ENCODE measurements at regions not wholly inside any gene's neighbourhood (a gene's known extent, or its start where the extent isn't known, plus 50 kb on each side); places are given as distances from the start of the nearest gene placed in this dataset.

GRCh38 chr10:24041834-24042233 lies 167.1 kb upstream of the KIAA1217 start:
- H3K4me3 ChIP-seq, result no peak overlapping the region
- TF ChIP-seq CTCF (IDR thresholded peaks at IDR 0.05), result no peak
- no peak for TF ChIP-seq EP300 (IDR thresholded peaks at IDR 0.05)
- TF ChIP-seq POLR2A (IDR thresholded peaks at IDR 0.05), result no peak
- H3K27me3 ChIP-seq, result no peaks in the 10 kb centered on the region
- 44 to 53% methylated on average over 8 of the region's 8 CpGs for WGBS, 2 donors
- DNase-seq (ENCODE audit: low spot score in 2 of 2), result no peak
- no peaks in the 10 kb centered on the region for H3K9me3 ChIP-seq
- no peaks in the 10 kb centered on the region for H3K4me1 ChIP-seq
- no peak overlapping the region for H3K27ac ChIP-seq
- no peaks in the 10 kb centered on the region for H3K36me3 ChIP-seq

GRCh38 chr10:24042884-24043283 lies 166.1 kb upstream of the KIAA1217 start:
- Histone ChIP-seq H3K4me1 (no peaks in the 10 kb centered on the region), H3K27me3 (no peaks in the 10 kb centered on the region), H3K9me3 (no peaks in the 10 kb centered on the region), H3K36me3 (no peaks in the 10 kb centered on the region), H3K4me3 (no peak overlapping the region), H3K27ac (no peak overlapping the region)
- 87 to 90% methylated on average over 3 of the region's 3 CpGs for WGBS, 2 donors
- TF ChIP-seq EP300 (IDR thresholded peaks at IDR 0.05), result no peak
- TF ChIP-seq POLR2A (IDR thresholded peaks at IDR 0.05), result no peak
- no peak for TF ChIP-seq CTCF (IDR thresholded peaks at IDR 0.05)
- no peak for DNase-seq (ENCODE audit: low spot score in 2 of 2)

DNA sequence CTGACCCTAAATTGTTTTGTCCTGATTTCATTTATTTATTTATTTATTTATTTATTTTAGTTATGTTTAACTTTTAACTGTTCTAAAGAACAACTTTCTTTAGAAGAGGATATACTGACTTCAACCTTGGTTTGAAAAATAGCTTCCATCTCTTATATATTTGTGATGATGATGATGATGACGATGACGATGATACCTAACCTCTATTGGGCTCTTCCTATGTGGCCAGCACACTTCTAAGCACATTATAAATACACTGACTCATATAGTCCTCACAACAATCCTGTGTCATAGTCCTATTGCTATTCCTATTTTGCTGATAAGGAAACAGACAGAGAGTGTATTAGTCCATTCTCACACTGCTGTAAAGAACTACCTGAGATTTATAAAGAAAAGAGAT lies 162.9 kb upstream of the KIAA1217 start:
- H3K27ac ChIP-seq, result no peak overlapping the region
- H3K4me1 ChIP-seq, result no peaks in the 10 kb centered on the region
- no peaks in the 10 kb centered on the region for H3K27me3 ChIP-seq
- peaks cover 0 to 20% (median 1%) of the 10 kb centered on the region in 4 donors for H3K9me3 ChIP-seq
- H3K4me3 ChIP-seq, result no peak overlapping the region
- TF ChIP-seq EP300 (IDR thresholded peaks at IDR 0.05) (no peak), CTCF (IDR thresholded peaks at IDR 0.05) (no peak)
- no peak for DNase-seq (ENCODE audit: low spot score in 2 of 2)
- H3K36me3 ChIP-seq, result no peaks in the 10 kb centered on the region
- WGBS, 2 donors, result 93 to 96% methylated on average over 2 of the region's 2 CpGs

GRCh38 chr10:24047176-24047575 lies 161.8 kb upstream of the KIAA1217 start:
- no peaks in the 10 kb centered on the region for H3K4me1 ChIP-seq
- TF ChIP-seq POLR2A (IDR thresholded peaks at IDR 0.05) (no peak), EP300 (IDR thresholded peaks at IDR 0.05) (no peak), CTCF (IDR thresholded peaks at IDR 0.05) (no peak)
- 64 to 71% methylated on average over 1 of the region's 1 CpG for WGBS, 2 donors
- DNase-seq (ENCODE audit: low spot score in 2 of 2), result no peak
- peaks cover 0 to 21% (median 1%) of the 10 kb centered on the region in 4 donors for H3K9me3 ChIP-seq
- no peaks in the 10 kb centered on the region for H3K36me3 ChIP-seq
- no peak overlapping the region for H3K27ac ChIP-seq
- H3K4me3 ChIP-seq, result no peak overlapping the region
- no peaks in the 10 kb centered on the region for H3K27me3 ChIP-seq

DNA sequence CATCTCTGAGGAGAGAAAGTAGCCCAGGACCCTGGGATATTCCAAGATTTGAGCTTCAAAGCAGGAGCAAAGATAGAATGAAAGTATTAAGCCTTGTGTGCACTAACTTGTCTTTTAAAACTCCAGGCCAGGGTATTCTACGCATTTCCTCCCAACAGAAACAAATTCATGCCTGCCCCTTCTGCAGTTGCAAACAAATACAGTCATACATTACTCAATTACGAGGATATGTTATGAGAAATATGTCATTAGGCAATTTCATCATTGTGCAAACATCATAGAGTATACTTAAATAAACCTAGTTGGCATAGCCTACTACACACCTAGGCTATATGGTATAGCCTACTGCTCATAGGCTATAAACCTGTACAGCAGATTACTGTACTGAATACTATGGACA lies 154.5 kb upstream of the KIAA1217 start:
- DNase-seq (ENCODE audit: low spot score in 2 of 2), result no peak
- Histone ChIP-seq H3K9me3 (peaks cover 0 to 16% (median 1%) of the 10 kb centered on the region in 4 donors), H3K4me3 (no peak overlapping the region), H3K36me3 (no peaks in the 10 kb centered on the region), H3K27ac (no peak overlapping the region), H3K27me3 (no peaks in the 10 kb centered on the region), H3K4me1 (no peaks in the 10 kb centered on the region)
- 83 to 91% methylated on average over 2 of the region's 2 CpGs for WGBS, 2 donors
- no peak for TF ChIP-seq CTCF (IDR thresholded peaks at IDR 0.05)
- no peak for TF ChIP-seq EP300 (IDR thresholded peaks at IDR 0.05)
- no peak for TF ChIP-seq POLR2A (IDR thresholded peaks at IDR 0.05)

Measured in tibial nerve (tissue), 4 donors.